OCI-LY7 (cell line): ENCODE measurements at regions not wholly inside any gene's neighbourhood (a gene's known extent, or its start where the extent isn't known, plus 50 kb on each side); places are given as distances from the start of the nearest gene placed in this dataset.

Experiments
- BruUV-seq: library from RNA; stranded (reverse); fragments of 400-500 nt; replicated peaks from 2 replicates; lab custom pipeline; 2021; lab: Mats Ljungman, UMichigan
- CTCF ChIA-PET: fragments of 300-600 bp; sonication (Branson Sonifier 250); formaldehyde crosslinking; loops from one replicate; lab custom pipeline; 2022; ENCODE audit warnings: antibody characterized with exemption; ENCODE audit not compliant: unreplicated experiment; lab: Charles Lee
- POLR2A ChIA-PET: fragments of 300-600 bp; sonication (Branson Sonifier 250); formaldehyde crosslinking; loops from one replicate; lab custom pipeline; 2022; ENCODE audit warnings: antibody characterized with exemption; lab: Charles Lee
- DNase-seq: peaks from one replicate; pipeline ENCODE4 v3.0.0-alpha.2; 2015; ENCODE audit warnings: low spot score
- H2AFZ ChIP-seq: fragments of 200-600 bp; sonication (generic), shearing (Covaris generic); 2 replicates; pipeline ENCODE4 v1.6.1; 2014; ENCODE audit warnings: mild to moderate bottlenecking, antibody characterized with exemption, low read length, moderate library complexity
- H3K27ac ChIP-seq: fragments of 200-600 bp; sonication (generic); 2 replicates; pipeline ENCODE4 v1.5.1; 2014; ENCODE audit warnings: mixed run types, low read depth, mild to moderate bottlenecking, moderate library complexity, low read length, inconsistent platforms; ENCODE audit not compliant: poor library complexity, severe bottlenecking
- H3K36me3 ChIP-seq: fragments of 200-600 bp; sonication (generic); 2 replicates; pipeline ENCODE4 v1.6.1; 2014; ENCODE audit warnings: mild to moderate bottlenecking, antibody characterized with exemption, low read length, moderate library complexity, mixed read lengths; ENCODE audit not compliant: insufficient read depth
- H3K4me1 ChIP-seq: fragments of 200-600 bp; sonication (generic); 2 replicates; pipeline ENCODE4 v1.5.1; 2014; ENCODE audit warnings: mild to moderate bottlenecking, low read length; ENCODE audit not compliant: insufficient read depth, poor library complexity, severe bottlenecking
- H3K4me2 ChIP-seq: fragments of 200-600 bp; sonication (generic); 2 replicates; pipeline ENCODE4 v1.6.1; 2014; ENCODE audit warnings: mild to moderate bottlenecking, low read length
- H3K4me3 ChIP-seq: fragments of 200-600 bp; sonication (generic); 2 replicates; pipeline ENCODE4 v1.5.1; 2014; ENCODE audit warnings: mild to moderate bottlenecking, low read depth, low read length; ENCODE audit not compliant: poor library complexity, severe bottlenecking
- H3K79me2 ChIP-seq: fragments of 200-600 bp; sonication (generic); 2 replicates; pipeline ENCODE4 v1.6.1; 2016; ENCODE audit warnings: low read depth, mild to moderate bottlenecking, low read length, moderate library complexity, mixed read lengths; ENCODE audit not compliant: insufficient read depth
- H3K9me2 ChIP-seq: fragments of 200-600 bp; sonication (generic); 2 replicates; pipeline ENCODE4 v1.6.1; 2016; ENCODE audit warnings: mild to moderate bottlenecking, low read length, mixed read lengths; ENCODE audit not compliant: insufficient read depth
- H3K9me3 ChIP-seq: fragments of 200-600 bp; sonication (generic); 2 replicates; pipeline ENCODE4 v1.6.1; 2014; ENCODE audit warnings: mild to moderate bottlenecking, mixed run types, low read length, mixed read lengths
- H4K20me1 ChIP-seq: fragments of 200-600 bp; sonication (generic); 2 replicates; pipeline ENCODE4 v1.6.1; 2014; ENCODE audit warnings: mild to moderate bottlenecking, antibody characterized with exemption, low read length, moderate library complexity, mixed read lengths; ENCODE audit not compliant: insufficient read depth
- EZH2phosphoT487 ChIP-seq: fragments of 200-600 bp; sonication (generic); IDR thresholded peaks from 2 replicates; pipeline ENCODE4 v1.6.1; 2018; ENCODE audit warnings: low read depth, borderline replicate concordance, mild to moderate bottlenecking, mixed run types, antibody characterized with exemption, low read length, moderate library complexity, mixed read lengths
- intact Hi-C: fragments of 100-400 bp; cut with micrococcal nuclease; formaldehyde crosslinking; loops from one replicate; pipeline ENCODE4 v1.10.0; 2022; ENCODE audit not compliant: unreplicated experiment
- TF ChIP-seq, protein P1 (sequence below): fragments of 200-600 bp; sonication (generic); conservative IDR thresholded peaks from 2 replicates; pipeline ENCODE4 v1.5.1; 2014; ENCODE audit warnings: mild to moderate bottlenecking, antibody characterized with exemption, low read length, moderate library complexity, mixed read lengths

GRCh38 chr3:21013566-21013965, 737.4 kb downstream of the ZNF385D start:
- no TSS peak for BruUV-seq
- no peaks in the 10 kb centered on the region for H3K9me2 ChIP-seq

GRCh38 chr3:20999661-21000060, 751.3 kb downstream of the ZNF385D start:
- Histone ChIP-seq H3K4me2 (no peak overlapping the region), H3K4me3 (no peak overlapping the region), H3K36me3 (no peaks in the 10 kb centered on the region), H3K9me2 (no peaks in the 10 kb centered on the region), H3K79me2 (no peaks in the 10 kb centered on the region), H3K27ac (no peak overlapping the region), H3K4me1 (no peaks in the 10 kb centered on the region), H3K9me3 (no peaks in the 10 kb centered on the region), H4K20me1 (no peaks in the 10 kb centered on the region), H2AFZ (no peak overlapping the region)
- intact Hi-C loops: no loop called here
- no peak for DNase-seq
- ChIA-PET POLR2A (interaction anchor here (0.8 kb wide), 1 partner anchor 23 kb away, joined by 3 read pairs; no protein-coding TSS in a partner anchor), CTCF (no interaction called here)
- no TSS peak for BruUV-seq
- TF ChIP-seq, protein P1, sequence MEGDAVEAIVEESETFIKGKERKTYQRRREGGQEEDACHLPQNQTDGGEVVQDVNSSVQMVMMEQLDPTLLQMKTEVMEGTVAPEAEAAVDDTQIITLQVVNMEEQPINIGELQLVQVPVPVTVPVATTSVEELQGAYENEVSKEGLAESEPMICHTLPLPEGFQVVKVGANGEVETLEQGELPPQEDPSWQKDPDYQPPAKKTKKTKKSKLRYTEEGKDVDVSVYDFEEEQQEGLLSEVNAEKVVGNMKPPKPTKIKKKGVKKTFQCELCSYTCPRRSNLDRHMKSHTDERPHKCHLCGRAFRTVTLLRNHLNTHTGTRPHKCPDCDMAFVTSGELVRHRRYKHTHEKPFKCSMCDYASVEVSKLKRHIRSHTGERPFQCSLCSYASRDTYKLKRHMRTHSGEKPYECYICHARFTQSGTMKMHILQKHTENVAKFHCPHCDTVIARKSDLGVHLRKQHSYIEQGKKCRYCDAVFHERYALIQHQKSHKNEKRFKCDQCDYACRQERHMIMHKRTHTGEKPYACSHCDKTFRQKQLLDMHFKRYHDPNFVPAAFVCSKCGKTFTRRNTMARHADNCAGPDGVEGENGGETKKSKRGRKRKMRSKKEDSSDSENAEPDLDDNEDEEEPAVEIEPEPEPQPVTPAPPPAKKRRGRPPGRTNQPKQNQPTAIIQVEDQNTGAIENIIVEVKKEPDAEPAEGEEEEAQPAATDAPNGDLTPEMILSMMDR: no peak
- no peak for TF ChIP-seq EZH2phosphoT487

More at GRCh38 chr3:21013566-21013965, 737.4 kb downstream of the ZNF385D start:
- Histone ChIP-seq H2AFZ (no peak overlapping the region), H3K27ac (no peak overlapping the region), H3K36me3 (no peaks in the 10 kb centered on the region), H3K4me2 (no peak overlapping the region), H3K79me2 (no peaks in the 10 kb centered on the region), H3K4me3 (no peak overlapping the region), H4K20me1 (no peaks in the 10 kb centered on the region), H3K4me1 (no peaks in the 10 kb centered on the region), H3K9me3 (no peaks in the 10 kb centered on the region)
- ChIA-PET CTCF (no interaction called here), POLR2A (interaction anchor here (0.6 to 0.7 kb wide), 3 partner anchors 16 to 199 kb away, joined by 3 to 5 read pairs (median 4); no protein-coding TSS in a partner anchor)
- TF ChIP-seq, protein P1: no peak
- TF ChIP-seq EZH2phosphoT487: no peak
- intact Hi-C loops: no loop called here
- DNase-seq: no peak

DNA sequence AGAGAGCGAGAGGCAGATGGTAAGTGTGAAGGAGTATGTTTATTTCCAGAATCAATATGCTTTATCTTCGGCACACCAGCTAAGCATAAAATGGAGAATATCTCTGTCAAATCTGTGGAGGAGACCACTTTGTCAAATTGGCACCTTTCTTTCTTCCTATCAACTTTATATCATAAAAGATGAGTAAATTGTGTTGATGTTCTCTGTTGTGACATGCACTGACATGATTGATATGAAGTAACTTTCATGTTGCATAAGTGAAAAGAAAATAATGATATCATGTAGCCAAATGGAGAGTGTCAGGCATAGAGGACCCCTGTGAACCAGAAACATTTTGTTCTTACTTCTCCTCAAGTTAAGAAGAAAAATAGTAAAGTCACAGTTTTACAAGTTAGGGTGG, 753.8 kb downstream of the ZNF385D start:
- Histone ChIP-seq H3K9me3 (no peaks in the 10 kb centered on the region), H3K4me3 (no peak overlapping the region), H3K9me2 (no peaks in the 10 kb centered on the region), H3K4me1 (no peaks in the 10 kb centered on the region), H3K4me2 (no peak overlapping the region), H3K36me3 (no peaks in the 10 kb centered on the region), H3K27ac (no peak overlapping the region), H2AFZ (no peak overlapping the region), H4K20me1 (no peaks in the 10 kb centered on the region), H3K79me2 (no peaks in the 10 kb centered on the region)
- no peak for DNase-seq
- intact Hi-C loops: no loop called here
- CTCF ChIA-PET: no interaction called here
- TF ChIP-seq EZH2phosphoT487: no peak
- TF ChIP-seq, protein P1: no peak
- no TSS peak for BruUV-seq
- POLR2A ChIA-PET: interaction anchor here (0.7 kb wide), 1 partner anchor 16 kb away, joined by 3 read pairs; no protein-coding TSS in a partner anchor
